HG02678 (cell line): ENCODE measurements at regions not wholly inside any gene's neighbourhood (a gene's known extent, or its start where the extent isn't known, plus 50 kb on each side); places are given as distances from the start of the nearest gene placed in this dataset.

Source experiments
- ATAC-seq: cut with Tn5 transposase; IDR thresholded peaks from one replicate; pipeline ENCODE4 v1.9.1; 2021; ENCODE audit warnings: mild to moderate bottlenecking, moderate library complexity; ENCODE audit not compliant: unreplicated experiment

GRCh38 chr9:14031810-14032209 is 282.1 kb downstream of the NFIB start:
- no peak for ATAC-seq

- no peak for ATAC-seq
These were observed 282.9 kb downstream of the NFIB start for GRCh38 chr9:14031060-14031414.

DNA sequence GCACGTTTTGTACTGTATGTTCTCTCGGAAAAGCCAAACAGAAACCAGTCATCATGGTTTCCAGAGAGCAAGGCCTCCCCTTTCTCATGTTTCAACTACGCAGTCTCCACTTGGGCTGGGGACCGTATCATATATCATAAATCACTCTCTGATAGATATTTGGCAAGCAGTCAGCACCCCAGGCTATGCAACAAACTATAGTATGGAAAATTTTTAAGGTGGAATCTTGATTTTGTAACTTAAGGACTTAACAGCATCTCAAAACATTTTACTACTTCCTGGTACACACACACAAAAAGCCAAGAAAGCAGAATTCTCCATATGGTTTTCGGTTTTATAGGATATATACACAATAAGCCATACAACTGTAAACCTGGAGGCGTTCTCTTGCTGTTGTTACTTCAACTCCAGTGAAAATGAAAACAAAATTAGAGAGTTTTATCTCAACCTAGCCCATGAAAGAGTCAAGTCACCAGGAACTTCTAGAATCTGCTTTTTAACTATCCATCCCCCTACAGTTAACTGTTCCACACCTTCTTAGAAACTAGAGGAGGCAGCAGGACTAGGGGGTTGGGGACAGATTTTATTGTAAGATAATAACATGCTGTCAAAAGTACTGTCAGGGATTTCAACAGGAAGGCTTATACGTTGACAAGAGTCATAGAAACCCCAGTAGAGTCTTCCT is 283.4 kb downstream of the NFIB start:
- no peak for ATAC-seq

- ATAC-seq, result no peak
These were observed 284.1 kb downstream of the NFIB start for GRCh38 chr9:14029806-14030374.

DNA sequence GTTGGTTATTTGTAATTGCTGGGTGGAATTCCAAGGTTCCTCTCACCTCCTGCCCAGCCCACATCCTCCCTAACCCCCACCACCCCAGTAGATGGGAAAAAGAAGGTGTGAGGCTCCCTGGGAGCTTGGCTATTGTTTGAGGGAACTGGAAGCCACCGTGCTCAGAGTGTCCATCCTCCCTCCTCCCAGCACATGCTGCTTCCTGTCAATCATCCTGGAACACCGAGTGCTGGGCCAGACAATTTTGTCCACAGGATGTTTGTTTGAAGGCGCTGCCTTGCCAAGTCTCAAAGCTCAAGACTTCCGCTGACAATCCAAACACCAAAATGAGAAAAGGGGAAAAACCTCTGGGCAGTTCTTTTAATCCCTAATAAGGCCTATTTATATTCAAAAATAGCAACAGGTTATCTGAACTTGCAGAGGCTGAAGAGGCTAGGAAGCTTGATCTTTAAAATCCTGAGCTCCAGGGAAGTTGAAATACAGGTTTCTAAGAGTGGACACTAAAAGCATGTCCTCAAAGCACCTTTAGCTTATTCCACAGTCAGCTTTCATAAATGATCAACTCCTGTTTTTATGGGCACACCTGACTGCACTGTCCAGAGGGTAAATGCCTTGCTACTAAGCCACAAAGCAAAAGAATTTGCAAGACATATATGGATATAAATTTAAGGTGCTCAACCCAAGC is 286.7 kb downstream of the NFIB start:
- no peak for ATAC-seq

DNA sequence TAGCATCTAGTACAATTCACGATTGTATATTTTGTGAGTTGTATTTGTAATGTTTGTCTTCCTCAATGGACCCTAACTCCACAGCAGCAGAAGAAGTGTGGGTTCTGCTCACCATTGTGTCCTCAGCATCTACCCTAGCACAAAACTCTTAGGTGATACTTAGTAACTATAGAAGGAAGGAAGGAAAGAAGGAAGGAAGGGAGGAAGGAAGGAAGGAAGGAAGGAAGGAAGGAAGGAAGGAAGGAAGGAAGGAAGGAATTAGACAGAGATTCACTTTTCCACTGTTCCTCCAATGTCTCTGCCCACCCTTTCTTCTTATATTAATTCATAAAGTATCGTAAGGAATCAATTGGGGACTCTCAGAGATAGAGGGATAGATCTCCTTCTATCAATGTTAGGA is 288.2 kb downstream of the NFIB start:
- no peak for ATAC-seq

- ATAC-seq, result no peak
These were observed 290.7 kb downstream of the NFIB start for GRCh38 chr9:14023285-14023684.

DNA sequence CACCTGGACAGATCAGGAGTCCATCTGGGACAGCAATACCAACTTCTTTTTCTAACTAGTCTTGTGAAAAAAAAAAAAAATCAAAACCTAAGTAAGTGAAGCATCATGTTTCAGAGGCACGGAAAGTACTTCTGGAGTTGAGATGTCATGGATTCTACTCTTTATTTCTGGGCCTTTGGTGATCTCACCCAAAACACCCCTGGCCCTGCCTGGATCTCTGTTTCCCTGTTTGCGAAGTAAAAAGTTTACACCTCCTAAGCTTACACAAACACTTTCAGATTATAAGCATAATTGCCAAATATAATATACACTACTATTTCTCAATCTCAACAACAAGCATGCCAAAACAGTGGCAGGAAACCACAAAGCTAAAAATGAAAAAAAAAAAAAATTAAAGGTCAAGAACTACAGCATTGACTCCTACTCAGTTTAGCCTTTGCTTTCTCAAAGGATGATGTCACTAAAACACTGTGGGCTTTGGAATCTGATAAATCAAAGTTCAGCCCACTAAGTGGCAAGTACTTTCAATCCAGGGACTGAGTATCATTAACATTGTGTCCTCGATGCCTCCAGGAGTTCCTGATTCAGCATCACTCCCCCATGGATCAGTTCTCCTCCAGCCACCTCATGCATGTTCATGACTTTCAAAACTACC is 291.9 kb downstream of the NFIB start:
- no peak for ATAC-seq

GRCh38 chr9:14018081-14018480 is 295.9 kb downstream of the NFIB start:
- no peak for ATAC-seq

GRCh38 chr9:14014744-14015143 is 299.2 kb downstream of the NFIB start:
- ATAC-seq, result no peak

- no peak for ATAC-seq
These were observed 299.7 kb downstream of the NFIB start for GRCh38 chr9:14014218-14014617.

DNA sequence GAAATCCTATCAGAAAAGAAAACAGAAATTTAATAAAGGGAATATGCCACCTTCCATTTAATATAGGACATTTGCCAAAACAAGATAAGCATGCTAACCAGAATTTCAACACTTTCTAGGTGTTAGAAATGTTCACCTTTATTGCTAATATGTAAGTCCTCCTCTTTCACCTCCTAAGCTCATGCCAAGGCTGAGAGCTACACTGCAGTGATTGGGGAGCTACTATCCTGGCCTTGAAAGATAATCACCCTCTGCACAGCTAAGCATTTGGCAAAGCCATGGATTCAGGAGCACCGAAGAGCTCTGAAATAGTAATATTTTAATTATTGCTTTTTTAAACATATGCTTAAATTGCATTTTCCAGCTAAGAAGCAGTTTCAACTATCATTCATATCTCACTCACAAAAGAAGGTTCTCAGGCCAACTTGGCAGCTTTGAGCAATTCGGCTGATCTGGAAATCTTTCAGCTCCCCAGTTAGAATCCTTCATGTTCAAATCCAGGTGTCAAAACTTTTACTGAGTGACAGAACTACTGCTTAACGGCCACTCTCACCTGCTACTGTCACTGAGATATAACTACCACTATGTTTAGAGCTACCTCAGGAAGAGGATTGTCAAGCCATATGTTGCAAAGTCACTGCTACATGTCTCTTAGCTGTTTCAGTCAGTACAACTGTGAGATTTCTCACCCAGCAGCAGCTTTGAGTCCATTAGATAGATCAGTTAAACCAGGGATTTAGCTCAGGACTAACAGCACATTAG is 302.0 kb downstream of the NFIB start:
- ATAC-seq, result no peak

DNA sequence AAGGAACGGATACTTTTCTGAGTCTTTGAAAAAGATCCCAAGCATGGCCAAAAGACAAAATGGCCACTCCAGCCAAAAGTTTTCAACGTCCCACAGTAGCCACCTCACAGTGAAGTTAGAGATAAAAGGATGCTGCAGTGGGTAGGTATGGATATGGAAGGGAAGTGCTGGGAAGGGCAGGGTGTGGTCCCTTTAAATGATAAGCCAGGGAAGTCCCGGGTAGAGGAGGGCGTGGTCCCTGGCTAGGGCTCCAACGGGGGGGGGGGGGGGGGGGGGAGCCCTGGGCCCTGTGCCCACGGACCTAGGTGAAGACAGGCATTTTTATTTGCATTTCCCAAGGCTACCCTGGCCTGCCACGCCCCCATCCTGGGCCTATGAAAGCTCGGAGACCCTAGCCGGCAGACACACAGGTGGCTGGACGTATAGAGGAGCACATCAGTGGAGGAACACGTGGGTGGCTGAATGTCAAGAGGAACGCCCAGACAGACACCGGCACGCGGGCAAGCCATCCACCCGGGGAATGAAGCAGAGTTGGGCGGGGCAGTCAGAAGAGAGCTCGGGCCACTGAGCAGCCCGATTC is 306.7 kb downstream of the NFIB start:
- no peak for ATAC-seq

DNA sequence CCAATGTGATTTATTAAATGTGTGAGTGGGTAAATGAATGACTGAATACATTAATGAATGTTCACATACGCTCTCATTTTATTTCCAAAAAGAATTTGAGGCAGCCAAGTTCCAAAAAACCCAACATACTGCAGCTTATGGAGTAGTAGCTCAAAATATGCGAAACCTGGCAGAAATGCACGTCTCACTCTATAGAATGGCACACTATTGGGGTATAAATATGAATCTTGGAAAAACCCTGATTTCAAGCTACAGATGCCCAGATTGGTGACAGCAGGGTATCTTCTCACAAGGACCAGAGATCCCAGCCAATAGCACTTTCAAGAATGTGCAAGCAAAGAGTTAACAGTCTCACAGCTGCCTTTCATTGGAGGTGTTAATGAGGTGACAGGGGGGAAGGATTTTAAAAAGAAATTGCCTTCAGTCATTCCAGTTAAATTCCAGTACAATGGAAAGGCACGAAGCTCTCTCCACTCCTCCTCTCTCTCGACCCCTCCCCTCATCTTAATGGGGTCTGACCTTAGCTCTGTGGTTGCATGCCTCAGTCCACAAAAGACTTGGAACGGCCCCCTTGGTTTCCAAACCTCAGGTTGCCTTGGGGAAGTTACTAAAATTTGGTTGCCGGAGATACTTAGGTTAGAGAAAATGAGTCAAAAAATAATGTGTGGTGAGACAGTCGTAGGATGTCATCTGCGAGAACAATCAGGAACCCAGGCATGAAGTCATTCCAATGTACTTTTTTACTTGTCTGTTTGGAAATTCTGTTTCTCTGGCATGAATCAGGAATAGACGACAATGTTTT is 307.4 kb downstream of the NFIB start:
- ATAC-seq, result no peak

DNA sequence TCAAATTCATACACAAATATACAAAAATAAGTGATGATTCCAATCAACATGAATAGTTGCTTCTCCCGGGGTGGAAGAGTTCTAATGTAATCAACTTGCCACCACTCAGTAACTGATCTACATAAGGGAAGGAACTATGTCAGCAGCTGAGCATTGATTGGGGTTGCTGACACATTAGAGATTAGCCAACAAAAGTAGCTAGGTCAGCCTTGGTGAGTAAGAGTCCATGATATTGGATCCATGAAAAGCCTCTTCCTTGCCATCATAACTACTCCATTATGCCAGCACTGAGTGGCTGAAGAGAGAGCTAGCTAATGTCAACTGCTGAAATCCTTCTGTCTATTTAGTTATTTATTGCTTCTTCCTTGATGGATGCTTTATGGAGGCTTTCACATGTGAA is 309.8 kb downstream of the NFIB start:
- no peak for ATAC-seq

GRCh38 chr9:13994240-13994639 is 319.7 kb downstream of the NFIB start:
- no peak for ATAC-seq

DNA sequence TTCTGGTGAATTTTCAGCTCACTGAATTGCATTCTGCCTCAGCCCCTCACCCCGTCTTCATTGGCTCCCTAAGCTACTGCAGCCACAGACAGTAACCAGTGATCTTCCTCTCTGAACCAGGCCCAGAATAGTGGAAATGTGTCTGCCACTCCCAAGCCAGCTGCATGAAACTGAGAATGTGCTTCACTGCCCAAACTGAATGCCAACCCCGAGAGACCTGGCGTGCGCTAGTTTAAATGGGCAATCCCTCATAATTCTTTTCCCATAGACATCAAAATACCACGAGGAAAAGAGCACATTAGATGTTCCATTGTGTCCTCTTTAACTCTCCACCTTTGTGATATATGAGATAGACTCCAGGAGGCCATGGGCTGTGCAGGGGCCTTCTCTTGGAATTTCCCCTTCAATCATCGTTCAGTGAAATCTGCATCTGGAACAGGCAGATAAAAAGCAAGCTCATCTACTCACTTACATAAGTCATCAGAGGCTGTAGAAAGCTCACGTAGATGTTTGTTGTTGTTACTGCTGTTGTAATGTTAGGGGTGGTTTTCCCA is 320.2 kb downstream of the NFIB start:
- ATAC-seq, result no peak

- ATAC-seq, result no peak
These were observed 321.5 kb downstream of the NFIB start for GRCh38 chr9:13992138-13993088.

DNA sequence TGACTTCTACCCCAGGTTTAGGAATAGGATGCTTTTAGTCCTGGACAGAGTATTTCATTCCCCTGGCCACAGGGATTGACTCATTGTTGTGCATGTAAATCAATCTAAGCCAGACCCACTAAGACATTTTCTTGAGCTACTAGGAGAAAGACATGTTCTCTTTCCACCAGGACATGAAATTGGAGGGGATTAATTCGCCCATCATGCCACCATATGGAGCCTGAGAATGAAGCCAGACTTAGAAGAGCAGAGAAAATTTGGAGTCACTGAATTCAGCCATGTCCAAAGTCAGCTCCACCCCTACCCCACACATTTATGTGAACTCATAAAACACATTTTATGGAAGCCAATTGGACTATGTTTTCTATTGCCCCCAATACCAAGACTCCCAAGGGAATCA is 322.5 kb downstream of the NFIB start:
- no peak for ATAC-seq
